HepG2 (cell line): ENCODE measurements at regions not wholly inside any gene's neighbourhood (a gene's known extent, or its start where the extent isn't known, plus 50 kb on each side); places are given as distances from the start of the nearest gene placed in this dataset.

ENCODE experiments used
- ARNT ChIP-seq: fragments of 450-650 bp; IDR thresholded peaks from 2 replicates; pipeline ENCODE4 v1.6.1; 2017
- BCL6 ChIP-seq: IDR thresholded peaks from 2 replicates; pipeline ENCODE4 v1.6.1; 2016; ENCODE audit warnings: missing genetic modification reagents, missing compliant biosample characterization
- DNMT1 ChIP-seq: sonication (generic); formaldehyde crosslinking; IDR thresholded peaks from 2 replicates; pipeline ENCODE4 v1.5.1; 2020; ENCODE audit warnings: mild to moderate bottlenecking, missing genetic modification reagents
- GABPA ChIP-seq, 2 experiments: IDR thresholded peaks; 2 replicates each; pipeline ENCODE4 v1.6.1; 2011 to 2016; ENCODE audit warnings: low read depth in 2 of 2, low read length in 1 of 2, missing biosample characterization in 1 of 2, missing genetic modification characterization in 1 of 2
- ISL2 ChIP-seq: sonication (generic); formaldehyde crosslinking; IDR thresholded peaks from 2 replicates; pipeline ENCODE4 v1.5.0; 2020; ENCODE audit warnings: missing genetic modification reagents
- KLF12 ChIP-seq: sonication (generic); formaldehyde crosslinking; IDR thresholded peaks from 2 replicates; pipeline ENCODE4 v1.4.0; 2020; ENCODE audit warnings: missing genetic modification reagents, borderline replicate concordance
- NR3C1 ChIP-seq: sonication (generic); formaldehyde crosslinking; IDR thresholded peaks from 2 replicates; pipeline ENCODE4 v1.4.0; 2020; ENCODE audit warnings: missing genetic modification reagents
- RARA ChIP-seq: IDR thresholded peaks from 2 replicates; pipeline ENCODE4 v1.6.1; 2016; ENCODE audit warnings: missing genetic modification reagents, missing compliant biosample characterization
- SOX6 ChIP-seq, 2 experiments: fragments of 450-650 bp in 1 of 2; sonication (generic) in 1 of 2; formaldehyde crosslinking in 1 of 2; IDR thresholded peaks; 2 replicates each; pipeline versions ENCODE4 v1.4.0 to v1.6.1; 2017 to 2020; ENCODE audit warnings: antibody characterized with exemption in 1 of 2, mild to moderate bottlenecking in 1 of 2, missing genetic modification reagents in 1 of 2
- TBL1XR1 ChIP-seq: fragments of 150-350 bp; IDR thresholded peaks from 2 replicates; pipeline ENCODE4 v1.6.1; 2014; ENCODE audit warnings: borderline replicate concordance, low read length; ENCODE audit not compliant: partially characterized antibody
- TCF7 ChIP-seq: sonication (generic); IDR thresholded peaks from 2 replicates; pipeline ENCODE4 v1.6.1; 2016; ENCODE audit warnings: antibody characterized with exemption, low read depth
- TEAD2 ChIP-seq: sonication (generic); formaldehyde crosslinking; IDR thresholded peaks from 2 replicates; pipeline ENCODE4 v1.9.0; 2021; ENCODE audit warnings: missing genetic modification reagents
- ZSCAN30 ChIP-seq: sonication (generic); formaldehyde crosslinking; IDR thresholded peaks from 2 replicates; pipeline ENCODE4 v1.5.0; 2020; ENCODE audit warnings: mild to moderate bottlenecking, missing genetic modification reagents
- ZSCAN31 ChIP-seq: sonication (generic); formaldehyde crosslinking; IDR thresholded peaks from 2 replicates; pipeline ENCODE4 v1.5.0; 2020; ENCODE audit warnings: low read depth, mild to moderate bottlenecking, missing genetic modification reagents
- TF ChIP-seq, protein P1 (sequence below): sonication (generic); formaldehyde crosslinking; IDR thresholded peaks from 2 replicates; pipeline ENCODE4 v1.8.0; 2022; ENCODE audit warnings: missing genetic modification reagents, mild to moderate bottlenecking, moderate library complexity, borderline replicate concordance
- TF ChIP-seq, protein P2 (sequence below): sonication (generic); formaldehyde crosslinking; IDR thresholded peaks from 2 replicates; pipeline ENCODE4 v1.4.0; 2020; ENCODE audit warnings: low read depth, mild to moderate bottlenecking, missing genetic modification reagents
- TF ChIP-seq, protein P3 (sequence below): sonication (generic); formaldehyde crosslinking; IDR thresholded peaks from 2 replicates; pipeline ENCODE4 v1.5.0; 2020; ENCODE audit warnings: missing genetic modification reagents, mild to moderate bottlenecking, borderline replicate concordance
- TF ChIP-seq, protein P4 (sequence below): sonication (generic); formaldehyde crosslinking; IDR thresholded peaks from 2 replicates; pipeline ENCODE4 v1.4.0; 2020; ENCODE audit warnings: missing genetic modification reagents
- TF ChIP-seq, protein P5 (sequence below): IDR thresholded peaks from 2 replicates; pipeline ENCODE4 v1.6.1; 2012; ENCODE audit warnings: low read length, improper control_type of control experiment

DNA sequence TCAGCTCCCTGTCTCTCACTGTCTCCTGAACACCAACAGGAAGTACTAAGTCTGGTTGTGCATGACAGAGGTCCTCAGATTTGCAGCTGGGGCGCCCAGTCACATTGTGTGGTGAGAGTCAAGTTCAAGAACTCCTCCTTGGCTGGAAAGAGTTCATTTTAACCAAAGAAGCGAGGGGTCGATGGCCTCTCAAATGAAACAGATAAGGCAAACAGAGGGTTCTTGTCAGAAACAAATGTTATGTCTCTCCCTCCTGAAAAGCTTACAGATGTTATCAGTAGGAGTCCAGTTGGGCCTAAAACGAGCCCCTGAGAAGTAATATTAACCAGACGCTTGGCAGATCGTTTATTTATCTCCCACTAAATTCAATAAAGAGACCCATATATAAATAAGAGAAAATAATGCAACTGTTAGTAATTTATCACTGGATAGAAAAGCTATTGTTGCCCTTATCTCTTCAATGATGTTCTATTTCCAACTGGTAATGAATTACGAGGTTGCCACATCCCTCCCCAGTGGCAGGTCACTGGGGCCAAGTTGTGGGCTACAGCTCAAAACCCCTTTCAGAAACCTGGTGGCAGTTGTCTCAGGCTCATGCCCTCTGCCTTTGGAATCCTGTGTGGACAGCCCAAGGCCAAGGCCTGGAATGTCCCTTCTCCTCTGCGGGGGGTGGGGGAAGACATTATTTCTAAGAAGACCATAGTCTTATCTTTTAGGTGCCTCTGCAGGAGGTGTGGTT lies 307.5 kb upstream of the DYNLRB2 start (continued):
- TF ChIP-seq, protein P1, sequence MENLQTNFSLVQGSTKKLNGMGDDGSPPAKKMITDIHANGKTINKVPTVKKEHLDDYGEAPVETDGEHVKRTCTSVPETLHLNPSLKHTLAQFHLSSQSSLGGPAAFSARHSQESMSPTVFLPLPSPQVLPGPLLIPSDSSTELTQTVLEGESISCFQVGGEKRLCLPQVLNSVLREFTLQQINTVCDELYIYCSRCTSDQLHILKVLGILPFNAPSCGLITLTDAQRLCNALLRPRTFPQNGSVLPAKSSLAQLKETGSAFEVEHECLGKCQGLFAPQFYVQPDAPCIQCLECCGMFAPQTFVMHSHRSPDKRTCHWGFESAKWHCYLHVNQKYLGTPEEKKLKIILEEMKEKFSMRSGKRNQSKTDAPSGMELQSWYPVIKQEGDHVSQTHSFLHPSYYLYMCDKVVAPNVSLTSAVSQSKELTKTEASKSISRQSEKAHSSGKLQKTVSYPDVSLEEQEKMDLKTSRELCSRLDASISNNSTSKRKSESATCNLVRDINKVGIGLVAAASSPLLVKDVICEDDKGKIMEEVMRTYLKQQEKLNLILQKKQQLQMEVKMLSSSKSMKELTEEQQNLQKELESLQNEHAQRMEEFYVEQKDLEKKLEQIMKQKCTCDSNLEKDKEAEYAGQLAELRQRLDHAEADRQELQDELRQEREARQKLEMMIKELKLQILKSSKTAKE (CRISPR knock-in tag), result 0 out of 2 replicates have a peak, but pooled peaks have one; percentile 13
- TF ChIP-seq ZSCAN30 (CRISPR knock-in tag) (no peak), SOX6 (IDR thresholded peaks at IDR 0.05) (no peak), SOX6 (CRISPR knock-in tag; IDR thresholded peaks at IDR 0.05) (0 out of 2 replicates have a peak, but pooled peaks have one; percentile 11), DNMT1 (CRISPR knock-in tag) (no peak), ISL2 (CRISPR knock-in tag) (no peak), NR3C1 (CRISPR knock-in tag) (no peak), ZSCAN31 (no peak), ARNT (no peak), RARA (CRISPR knock-in tag) (peak; percentile 54), TCF7 (no peak), KLF12 (CRISPR knock-in tag) (no peak), TBL1XR1 (peak; percentile 28), BCL6 (CRISPR knock-in tag) (peak; percentile 72; the same call in 1 of the 2 replicates), GABPA (IDR thresholded peaks at IDR 0.05; ENCODE audit: low read depth, low read length) (no peak), GABPA (CRISPR knock-in tag; IDR thresholded peaks at IDR 0.05; ENCODE audit: low read depth) (0 out of 2 replicates have a peak, but pooled peaks have one; percentile 24), TEAD2 (CRISPR knock-in tag) (no peak)
- TF ChIP-seq, protein P2, sequence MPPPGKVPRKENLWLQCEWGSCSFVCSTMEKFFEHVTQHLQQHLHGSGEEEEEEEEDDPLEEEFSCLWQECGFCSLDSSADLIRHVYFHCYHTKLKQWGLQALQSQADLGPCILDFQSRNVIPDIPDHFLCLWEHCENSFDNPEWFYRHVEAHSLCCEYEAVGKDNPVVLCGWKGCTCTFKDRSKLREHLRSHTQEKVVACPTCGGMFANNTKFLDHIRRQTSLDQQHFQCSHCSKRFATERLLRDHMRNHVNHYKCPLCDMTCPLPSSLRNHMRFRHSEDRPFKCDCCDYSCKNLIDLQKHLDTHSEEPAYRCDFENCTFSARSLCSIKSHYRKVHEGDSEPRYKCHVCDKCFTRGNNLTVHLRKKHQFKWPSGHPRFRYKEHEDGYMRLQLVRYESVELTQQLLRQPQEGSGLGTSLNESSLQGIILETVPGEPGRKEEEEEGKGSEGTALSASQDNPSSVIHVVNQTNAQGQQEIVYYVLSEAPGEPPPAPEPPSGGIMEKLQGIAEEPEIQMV (CRISPR knock-in tag), result no peak
- TF ChIP-seq, protein P3, sequence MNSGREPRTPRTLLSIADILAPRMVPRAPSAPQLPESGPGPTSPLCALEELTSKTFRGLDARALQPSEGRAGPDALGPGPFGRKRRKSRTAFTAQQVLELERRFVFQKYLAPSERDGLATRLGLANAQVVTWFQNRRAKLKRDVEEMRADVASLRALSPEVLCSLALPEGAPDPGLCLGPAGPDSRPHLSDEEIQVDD (CRISPR knock-in tag), result no peak
- TF ChIP-seq, protein P4, sequence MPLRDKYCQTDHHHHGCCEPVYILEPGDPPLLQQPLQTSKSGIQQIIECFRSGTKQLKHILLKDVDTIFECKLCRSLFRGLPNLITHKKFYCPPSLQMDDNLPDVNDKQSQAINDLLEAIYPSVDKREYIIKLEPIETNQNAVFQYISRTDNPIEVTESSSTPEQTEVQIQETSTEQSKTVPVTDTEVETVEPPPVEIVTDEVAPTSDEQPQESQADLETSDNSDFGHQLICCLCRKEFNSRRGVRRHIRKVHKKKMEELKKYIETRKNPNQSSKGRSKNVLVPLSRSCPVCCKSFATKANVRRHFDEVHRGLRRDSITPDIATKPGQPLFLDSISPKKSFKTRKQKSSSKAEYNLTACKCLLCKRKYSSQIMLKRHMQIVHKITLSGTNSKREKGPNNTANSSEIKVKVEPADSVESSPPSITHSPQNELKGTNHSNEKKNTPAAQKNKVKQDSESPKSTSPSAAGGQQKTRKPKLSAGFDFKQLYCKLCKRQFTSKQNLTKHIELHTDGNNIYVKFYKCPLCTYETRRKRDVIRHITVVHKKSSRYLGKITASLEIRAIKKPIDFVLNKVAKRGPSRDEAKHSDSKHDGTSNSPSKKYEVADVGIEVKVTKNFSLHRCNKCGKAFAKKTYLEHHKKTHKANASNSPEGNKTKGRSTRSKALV (CRISPR knock-in tag), result no peak
- TF ChIP-seq, protein P5, sequence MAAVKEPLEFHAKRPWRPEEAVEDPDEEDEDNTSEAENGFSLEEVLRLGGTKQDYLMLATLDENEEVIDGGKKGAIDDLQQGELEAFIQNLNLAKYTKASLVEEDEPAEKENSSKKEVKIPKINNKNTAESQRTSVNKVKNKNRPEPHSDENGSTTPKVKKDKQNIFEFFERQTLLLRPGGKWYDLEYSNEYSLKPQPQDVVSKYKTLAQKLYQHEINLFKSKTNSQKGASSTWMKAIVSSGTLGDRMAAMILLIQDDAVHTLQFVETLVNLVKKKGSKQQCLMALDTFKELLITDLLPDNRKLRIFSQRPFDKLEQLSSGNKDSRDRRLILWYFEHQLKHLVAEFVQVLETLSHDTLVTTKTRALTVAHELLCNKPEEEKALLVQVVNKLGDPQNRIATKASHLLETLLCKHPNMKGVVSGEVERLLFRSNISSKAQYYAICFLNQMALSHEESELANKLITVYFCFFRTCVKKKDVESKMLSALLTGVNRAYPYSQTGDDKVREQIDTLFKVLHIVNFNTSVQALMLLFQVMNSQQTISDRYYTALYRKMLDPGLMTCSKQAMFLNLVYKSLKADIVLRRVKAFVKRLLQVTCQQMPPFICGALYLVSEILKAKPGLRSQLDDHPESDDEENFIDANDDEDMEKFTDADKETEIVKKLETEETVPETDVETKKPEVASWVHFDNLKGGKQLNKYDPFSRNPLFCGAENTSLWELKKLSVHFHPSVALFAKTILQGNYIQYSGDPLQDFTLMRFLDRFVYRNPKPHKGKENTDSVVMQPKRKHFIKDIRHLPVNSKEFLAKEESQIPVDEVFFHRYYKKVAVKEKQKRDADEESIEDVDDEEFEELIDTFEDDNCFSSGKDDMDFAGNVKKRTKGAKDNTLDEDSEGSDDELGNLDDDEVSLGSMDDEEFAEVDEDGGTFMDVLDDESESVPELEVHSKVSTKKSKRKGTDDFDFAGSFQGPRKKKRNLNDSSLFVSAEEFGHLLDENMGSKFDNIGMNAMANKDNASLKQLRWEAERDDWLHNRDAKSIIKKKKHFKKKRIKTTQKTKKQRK, result no peak
